Ishikawa (cell line): ENCODE measurements at regions not wholly inside any gene's neighbourhood (a gene's known extent, or its start where the extent isn't known, plus 50 kb on each side); places are given as distances from the start of the nearest gene placed in this dataset.

Experiments used
- CEBPB ChIP-seq: IDR thresholded peaks from 2 replicates; pipeline ENCODE4 v1.6.1; 2012
- CREB1 ChIP-seq: IDR thresholded peaks from 2 replicates; pipeline ENCODE4 v1.6.1; 2012; ENCODE audit warnings: low read depth
- EGR1 ChIP-seq: IDR thresholded peaks from 2 replicates; pipeline ENCODE4 v1.6.1; 2012
- EP300 ChIP-seq: IDR thresholded peaks from 2 replicates; pipeline ENCODE4 v1.6.1; 2012; ENCODE audit warnings: borderline replicate concordance
- FOXM1 ChIP-seq: IDR thresholded peaks from 2 replicates; pipeline ENCODE4 v1.6.1; 2012; ENCODE audit warnings: low read depth, borderline replicate concordance
- NFIC ChIP-seq: IDR thresholded peaks from 2 replicates; pipeline ENCODE4 v1.6.1; 2012
- RAD21 ChIP-seq: IDR thresholded peaks from 2 replicates; pipeline ENCODE4 v1.6.1; 2012; ENCODE audit warnings: low read depth
- REST ChIP-seq: IDR thresholded peaks from 2 replicates; pipeline ENCODE4 v1.6.1; 2012; ENCODE audit warnings: low read depth, mild to moderate bottlenecking
- TAF1 ChIP-seq: IDR thresholded peaks from 2 replicates; pipeline ENCODE4 v1.6.1; 2012; ENCODE audit warnings: low read depth, mild to moderate bottlenecking
- TCF12 ChIP-seq: IDR thresholded peaks from 2 replicates; pipeline ENCODE4 v1.6.1; 2012; ENCODE audit warnings: low read depth
- TEAD4 ChIP-seq: IDR thresholded peaks from 2 replicates; pipeline ENCODE4 v1.6.1; 2012
- USF1 ChIP-seq: IDR thresholded peaks from 2 replicates; pipeline ENCODE4 v1.6.1; 2012
- YY1 ChIP-seq: IDR thresholded peaks from 2 replicates; pipeline ENCODE4 v1.6.1; 2012; ENCODE audit warnings: low read depth
- ZBTB7A ChIP-seq: IDR thresholded peaks from 2 replicates; pipeline ENCODE4 v1.6.1; 2012; ENCODE audit warnings: low read depth
- TF ChIP-seq, protein P1 (sequence below): IDR thresholded peaks from 2 replicates; pipeline ENCODE4 v1.6.1; 2012

- TF ChIP-seq RAD21 = no peak
- no peak for TF ChIP-seq CREB1
- TF ChIP-seq EP300 = no peak
- no peak for TF ChIP-seq USF1
- TF ChIP-seq TEAD4 = no peak
- no peak for TF ChIP-seq EGR1
- no peak for TF ChIP-seq TCF12
- TF ChIP-seq CEBPB = no peak
- TF ChIP-seq TAF1 = no peak
- TF ChIP-seq NFIC = no peak
- TF ChIP-seq, protein P1, sequence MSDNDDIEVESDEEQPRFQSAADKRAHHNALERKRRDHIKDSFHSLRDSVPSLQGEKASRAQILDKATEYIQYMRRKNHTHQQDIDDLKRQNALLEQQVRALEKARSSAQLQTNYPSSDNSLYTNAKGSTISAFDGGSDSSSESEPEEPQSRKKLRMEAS = no peak
These were observed 63.0 kb upstream of the FAM9A start for GRCh38 chrX:8864161-8864560.

DNA sequence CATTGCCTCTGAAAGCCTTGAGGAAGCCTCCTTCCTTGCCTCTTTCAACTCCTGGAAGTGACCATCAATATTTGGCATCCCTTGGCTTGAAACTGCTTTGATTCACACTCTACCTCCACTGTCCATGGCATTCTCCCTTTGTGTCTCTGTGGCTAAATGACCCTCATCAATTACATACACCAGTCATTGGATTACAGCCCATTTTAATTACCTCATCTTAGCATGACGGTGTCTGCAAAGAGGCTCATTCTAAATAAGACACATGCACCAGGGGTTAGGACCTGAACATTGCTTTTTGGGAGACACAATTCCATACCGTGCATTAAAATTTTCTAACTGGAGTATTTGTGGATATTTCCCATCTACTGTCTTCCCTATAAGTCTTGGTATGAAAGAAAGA, 60.7 kb upstream of the FAM9A start:
- TF ChIP-seq TEAD4 = no peak
- TF ChIP-seq EP300 = no peak

DNA sequence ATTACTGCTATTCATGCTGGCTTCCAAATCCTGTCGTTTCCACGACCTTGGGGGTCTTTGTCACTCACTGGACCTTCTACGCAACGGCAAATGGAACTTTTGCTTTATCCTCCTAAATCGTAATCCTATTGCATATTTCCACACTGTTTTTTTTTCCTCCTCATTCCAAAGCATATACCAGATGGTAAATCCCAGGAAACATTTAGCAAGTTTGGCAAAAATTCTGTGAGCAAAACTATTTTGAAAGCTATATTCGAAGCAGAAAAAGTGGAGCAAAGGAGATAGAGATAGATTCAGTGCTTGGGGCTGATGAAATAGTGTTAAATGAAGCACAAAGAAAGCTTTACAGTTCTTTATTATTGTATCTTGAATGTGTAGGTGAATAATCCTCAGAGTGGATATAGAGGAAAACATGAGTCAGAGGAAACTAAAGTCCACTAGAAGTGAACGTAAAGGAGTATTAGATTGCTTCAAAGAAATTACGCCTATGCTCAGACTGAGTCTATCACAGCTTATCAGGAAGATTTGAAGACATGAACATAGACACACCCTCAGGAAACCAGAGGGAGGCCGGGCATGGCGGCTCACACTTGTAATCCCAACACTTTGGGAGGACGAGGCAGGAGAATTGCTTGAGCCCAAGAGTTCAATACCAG, 50.2 kb upstream of the FAM9A start:
- TF ChIP-seq CREB1 = no peak
- TF ChIP-seq TCF12 = no peak
- TF ChIP-seq, protein P1 = no peak
- no peak for TF ChIP-seq REST
- TF ChIP-seq RAD21 = no peak
- TF ChIP-seq TEAD4 = no peak
- no peak for TF ChIP-seq USF1
- no peak for TF ChIP-seq TAF1
- no peak for TF ChIP-seq EP300
- no peak for TF ChIP-seq CEBPB
- TF ChIP-seq ZBTB7A = no peak
- no peak for TF ChIP-seq EGR1
- no peak for TF ChIP-seq FOXM1
- no peak for TF ChIP-seq NFIC
- TF ChIP-seq YY1 = no peak
